GM23338 (cell line): ENCODE measurements at regions not wholly inside any gene's neighbourhood (a gene's known extent, or its start where the extent isn't known, plus 50 kb on each side); places are given as distances from the start of the nearest gene placed in this dataset.

Source experiments
- ATAC-seq: fragments of 200-7000 bp; cut with Tn5 transposase; 3 replicates; pipeline ENCODE4 v1.9.1; 2020
- DNase-seq: peaks from one replicate; pipeline ENCODE4 v3.0.0-alpha.2; 2015; ENCODE audit warnings: low spot score
- H2AFZ ChIP-seq: fragments of 200-600 bp; sonication (generic); 2 replicates; pipeline ENCODE4 v1.8.0; 2016; ENCODE audit warnings: antibody characterized with exemption, mild to moderate bottlenecking, moderate library complexity
- H3F3A ChIP-seq: fragments of 200-600 bp; sonication (generic); replicated peaks from 2 replicates; pipeline ENCODE4 v1.8.0; 2017; ENCODE audit warnings: antibody characterized with exemption, mixed run types, low read depth
- H3K27ac ChIP-seq: fragments of 200-600 bp; sonication (generic); 2 replicates; pipeline ENCODE4 v1.6.1; 2016; ENCODE audit warnings: low read depth
- H3K27me3 ChIP-seq: fragments of 200-600 bp; sonication (generic); 2 replicates; pipeline ENCODE4 v1.8.0; 2016; ENCODE audit warnings: mild to moderate bottlenecking, mixed run types, moderate library complexity; ENCODE audit not compliant: insufficient read depth
- H3K36me3 ChIP-seq: fragments of 200-600 bp; sonication (generic); 2 replicates; pipeline ENCODE4 v1.8.0; 2016; ENCODE audit warnings: mild to moderate bottlenecking; ENCODE audit not compliant: insufficient read depth
- H3K4me1 ChIP-seq: fragments of 200-600 bp; sonication (generic); 2 replicates; pipeline ENCODE4 v1.8.0; 2016; ENCODE audit warnings: mild to moderate bottlenecking, moderate library complexity; ENCODE audit not compliant: insufficient read depth
- H3K4me2 ChIP-seq: fragments of 200-600 bp; sonication (generic); 2 replicates; pipeline ENCODE4 v1.7.1; 2017; ENCODE audit warnings: mixed run types
- H3K4me3 ChIP-seq: fragments of 200-600 bp; sonication (generic); 2 replicates; pipeline ENCODE4 v1.6.1; 2016; ENCODE audit warnings: mixed run types
- H3K79me2 ChIP-seq: fragments of 200-600 bp; sonication (generic); replicated peaks from 2 replicates; pipeline ENCODE4 v1.8.0; 2017; ENCODE audit warnings: mild to moderate bottlenecking; ENCODE audit not compliant: insufficient read depth
- H3K9me2 ChIP-seq: fragments of 200-600 bp; sonication (generic); 2 replicates; pipeline ENCODE4 v1.8.0; 2017; ENCODE audit not compliant: insufficient read depth
- H4K20me1 ChIP-seq: fragments of 200-600 bp; sonication (generic); replicated peaks from 2 replicates; pipeline ENCODE4 v1.8.0; 2017; ENCODE audit warnings: mild to moderate bottlenecking; ENCODE audit not compliant: insufficient read depth
- H3K27ac Mint-ChIP-seq: 2 replicates; pipeline ENCODE4 v1.8.0; 2020; ENCODE audit warnings: inconsistent platforms, mild to moderate bottlenecking, moderate library complexity, mixed read lengths
- H3K27me3 Mint-ChIP-seq: 3 replicates; pipeline ENCODE4 v1.8.0; 2022; ENCODE audit warnings: low read depth, mild to moderate bottlenecking, moderate library complexity, mixed read lengths, inconsistent platforms; ENCODE audit not compliant: insufficient read depth, poor library complexity
- H3K36me3 Mint-ChIP-seq: 3 replicates; pipeline ENCODE4 v1.8.0; 2021; ENCODE audit warnings: low read depth, mild to moderate bottlenecking, inconsistent platforms, moderate library complexity, mixed read lengths
- H3K4me1 Mint-ChIP-seq: 3 replicates; pipeline ENCODE4 v1.8.0; 2020; ENCODE audit warnings: mild to moderate bottlenecking, inconsistent platforms, mixed read lengths
- H3K4me3 Mint-ChIP-seq: 3 replicates; pipeline ENCODE4 v1.8.0; 2021; ENCODE audit warnings: moderate library complexity, mild to moderate bottlenecking, inconsistent platforms, mixed read lengths
- H3K9me3 Mint-ChIP-seq: 3 replicates; pipeline ENCODE4 v1.8.0; 2020; ENCODE audit warnings: moderate library complexity, mild to moderate bottlenecking, inconsistent platforms, mixed read lengths
- CREB1 ChIP-seq: fragments of 250-450 bp; sonication (Bioruptor Pico); IDR thresholded peaks from 2 replicates; pipeline ENCODE4 v1.5.0; 2020; ENCODE audit warnings: low read depth, mild to moderate bottlenecking, moderate library complexity
- CTCF ChIP-seq, 2 experiments: fragments of 200-600 bp in 1 of 2; sonication (generic) in 1 of 2; conservative IDR thresholded peaks; 2 replicates each; pipeline versions ENCODE4 v1.5.1 to v1.6.1; 2016 to 2017; ENCODE audit warnings: antibody characterized with exemption in 2 of 2, low read depth in 2 of 2, mild to moderate bottlenecking in 2 of 2, moderate library complexity in 1 of 2
- ETS1 ChIP-seq: IDR thresholded peaks from 2 replicates; pipeline ENCODE4 v1.6.1; 2016; ENCODE audit warnings: antibody characterized with exemption
- EZH2 ChIP-seq: fragments of 200-600 bp; sonication (generic); IDR thresholded peaks from one replicate; pipeline ENCODE4 v1.8.0; 2017; ENCODE audit warnings: antibody characterized with exemption, mild to moderate bottlenecking, low read depth; ENCODE audit not compliant: unreplicated experiment
- EZH2phosphoT487 ChIP-seq: fragments of 200-600 bp; sonication (generic); IDR thresholded peaks from one replicate; pipeline ENCODE4 v1.8.1; 2018; ENCODE audit warnings: antibody characterized with exemption; ENCODE audit not compliant: unreplicated experiment
- JUNB ChIP-seq: IDR thresholded peaks from one replicate; pipeline ENCODE4 v1.6.1; 2016; ENCODE audit warnings: antibody characterized with exemption; ENCODE audit not compliant: unreplicated experiment
- NANOG ChIP-seq: IDR thresholded peaks from 2 replicates; pipeline ENCODE4 v1.6.1; 2016; ENCODE audit warnings: antibody characterized with exemption, borderline replicate concordance
- POLR2AphosphoS5 ChIP-seq: IDR thresholded peaks from 2 replicates; pipeline ENCODE4 v1.6.1; 2016; ENCODE audit warnings: antibody characterized with exemption, low read depth
- REST ChIP-seq: IDR thresholded peaks from one replicate; pipeline ENCODE4 v1.6.1; 2018; ENCODE audit warnings: antibody characterized with exemption; ENCODE audit not compliant: unreplicated experiment
- STAT1 ChIP-seq: IDR thresholded peaks from one replicate; pipeline ENCODE4 v1.6.1; 2016; ENCODE audit warnings: antibody characterized with exemption; ENCODE audit not compliant: unreplicated experiment
- ZNF114 ChIP-seq: fragments of 250-450 bp; sonication (Bioruptor Pico); IDR thresholded peaks from 2 replicates; pipeline ENCODE4 v1.5.0; 2020; ENCODE audit warnings: mild to moderate bottlenecking, moderate library complexity
- ZNF331 ChIP-seq: fragments of 250-450 bp; sonication (Bioruptor Pico); IDR thresholded peaks from 2 replicates; pipeline ENCODE4 v1.5.0; 2020; ENCODE audit warnings: low read depth, mild to moderate bottlenecking, moderate library complexity
- ZNF462 ChIP-seq: fragments of 250-450 bp; sonication (Bioruptor Pico); IDR thresholded peaks from 2 replicates; pipeline ENCODE4 v1.5.0; 2020; ENCODE audit warnings: mild to moderate bottlenecking, moderate library complexity

- Histone ChIP-seq H3K4me1 (0 out of 2 replicates have a peak, but pooled peaks cover 7% of the 10 kb centered on the region), H3K9me2 (no peaks in the 10 kb centered on the region), H2AFZ (no peak overlapping the region), H4K20me1 (no peaks in the 10 kb centered on the region), H3K27me3 (no peaks in the 10 kb centered on the region), H3K27ac (no peak overlapping the region), H3F3A (no peaks in the 10 kb centered on the region), H3K4me2 (no peak overlapping the region), H3K79me2 (no peaks in the 10 kb centered on the region), H3K36me3 (no peaks in the 10 kb centered on the region), H3K4me3 (no peak overlapping the region)
- TF ChIP-seq CTCF (conservative IDR thresholded peaks at IDR 0.05; ENCODE audit: low read depth in 2 of 2) (no peak), ZNF114 (CRISPR knock-in tag) (no peak), JUNB (no peak), REST (no peak), CREB1 (CRISPR knock-in tag) (no peak), EZH2phosphoT487 (no peak), POLR2AphosphoS5 (no peak), STAT1 (no peak), ETS1 (no peak), ZNF331 (CRISPR knock-in tag) (no peak), NANOG (no peak), ZNF462 (CRISPR knock-in tag) (no peak), EZH2 (no peak)
- no peak for DNase-seq
- H3K9me3 Mint-ChIP-seq = peaks cover 5% of the 10 kb centered on the region; the same call in 1 of the 3 replicates
- peaks cover 5% of the 10 kb centered on the region; the same call in 2 of the 3 replicates for H3K36me3 Mint-ChIP-seq
- H3K27ac Mint-ChIP-seq = no peak overlapping the region
- ATAC-seq = peak; percentile 20
- peaks cover 4% of the 10 kb centered on the region for H3K27me3 Mint-ChIP-seq
- no peak overlapping the region for H3K4me3 Mint-ChIP-seq
- peaks cover 20% of the 10 kb centered on the region for H3K4me1 Mint-ChIP-seq
Observed at GRCh38 chr17:77644181-77645071, 314.1 kb upstream of the TNRC6C start.
